ENCODE measurements at regions not wholly inside any gene's neighbourhood (a gene's known extent, or its start where the extent isn't known, plus 50 kb on each side); places are given as distances from the start of the nearest gene placed in this dataset.

- TF ChIP-seq CTCF (conservative IDR thresholded peaks at IDR 0.05 in 1 of 2, IDR thresholded peaks at IDR 0.05 in 1 of 2; ENCODE audit: extremely low read depth in 1 of 2, insufficient read depth in 1 of 2, low read depth in 1 of 2, low read length in 2 of 2), result no peak
- TF ChIP-seq EZH2 (IDR thresholded peaks at IDR 0.05; ENCODE audit: borderline replicate concordance, low read length), result no peak
Measured at GRCh38 chr17:34788696-34789095, 172.6 kb downstream of the CCT6B start.

Data from mammary epithelial cell (primary cell).